ENCODE measurements at regions not wholly inside any gene's neighbourhood (a gene's known extent, or its start where the extent isn't known, plus 50 kb on each side); places are given as distances from the start of the nearest gene placed in this dataset.

- H3K9me3 ChIP-seq (replicated peaks; ENCODE audit: control insufficient read depth, insufficient read depth, low read length): peaks cover 1% of the 10 kb centered on the region
- DNase-seq (ENCODE audit: low read depth, low spot score) (no peak), FAIRE-seq (no peak)
- no peaks in the 10 kb centered on the region for H3K27me3 ChIP-seq (ENCODE audit: control insufficient read depth in 2 of 2, insufficient read depth in 2 of 2, low read length in 2 of 2)
- H3K27ac ChIP-seq (ENCODE audit: insufficient read depth, low read depth, low read length): no peak overlapping the region
- no peaks in the 10 kb centered on the region for H3K36me3 ChIP-seq (ENCODE audit: control insufficient read depth in 2 of 2, extremely low read depth in 1 of 2, insufficient read depth in 2 of 2, low read length in 2 of 2)
- H3K4me1 ChIP-seq (ENCODE audit: control insufficient read depth, extremely low read depth, insufficient read depth, low read length): no peaks in the 10 kb centered on the region
- no TSS peak for BruUV-seq (replicated peaks)
- H2AFZ ChIP-seq (ENCODE audit: low read depth, low read length): no peak overlapping the region
- POLR2A ChIA-PET: no interaction called here
- no peaks in the 10 kb centered on the region for H3K9me1 ChIP-seq (replicated peaks; ENCODE audit: control insufficient read depth, extremely low read depth, insufficient read depth, low read length)
- H4K20me1 ChIP-seq (replicated peaks; ENCODE audit: control insufficient read depth, extremely low read depth, insufficient read depth, low read length): no peaks in the 10 kb centered on the region
- TF ChIP-seq MYC (IDR thresholded peaks at IDR 0.05; ENCODE audit: low read depth, low read length): no peak
- TF ChIP-seq JUN (IDR thresholded peaks at IDR 0.05; ENCODE audit: borderline replicate concordance, insufficient read depth, insufficient read length, low read depth): no peak
- TF ChIP-seq, protein P1, sequence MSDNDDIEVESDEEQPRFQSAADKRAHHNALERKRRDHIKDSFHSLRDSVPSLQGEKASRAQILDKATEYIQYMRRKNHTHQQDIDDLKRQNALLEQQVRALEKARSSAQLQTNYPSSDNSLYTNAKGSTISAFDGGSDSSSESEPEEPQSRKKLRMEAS (IDR thresholded peaks at IDR 0.05; ENCODE audit: insufficient read depth, insufficient read length): no peak
- TF ChIP-seq EZH2 (IDR thresholded peaks at IDR 0.05; ENCODE audit: borderline replicate concordance, low read depth, low read length, severe bottlenecking): no peak
- TF ChIP-seq POLR2AphosphoS5 (IDR thresholded peaks at IDR 0.05; ENCODE audit: insufficient read depth, low read depth, low read length): no peak
- TF ChIP-seq FOS (IDR thresholded peaks at IDR 0.05; ENCODE audit: borderline replicate concordance, insufficient read depth, low read length): no peak
- no peak for TF ChIP-seq GATA2 (IDR thresholded peaks at IDR 0.05; ENCODE audit: insufficient read depth, insufficient read length, low read depth, low read length)
- no peak for TF ChIP-seq POLR2A (IDR thresholded peaks at IDR 0.05; ENCODE audit: low read depth, low read length)
- TF ChIP-seq, protein P2, sequence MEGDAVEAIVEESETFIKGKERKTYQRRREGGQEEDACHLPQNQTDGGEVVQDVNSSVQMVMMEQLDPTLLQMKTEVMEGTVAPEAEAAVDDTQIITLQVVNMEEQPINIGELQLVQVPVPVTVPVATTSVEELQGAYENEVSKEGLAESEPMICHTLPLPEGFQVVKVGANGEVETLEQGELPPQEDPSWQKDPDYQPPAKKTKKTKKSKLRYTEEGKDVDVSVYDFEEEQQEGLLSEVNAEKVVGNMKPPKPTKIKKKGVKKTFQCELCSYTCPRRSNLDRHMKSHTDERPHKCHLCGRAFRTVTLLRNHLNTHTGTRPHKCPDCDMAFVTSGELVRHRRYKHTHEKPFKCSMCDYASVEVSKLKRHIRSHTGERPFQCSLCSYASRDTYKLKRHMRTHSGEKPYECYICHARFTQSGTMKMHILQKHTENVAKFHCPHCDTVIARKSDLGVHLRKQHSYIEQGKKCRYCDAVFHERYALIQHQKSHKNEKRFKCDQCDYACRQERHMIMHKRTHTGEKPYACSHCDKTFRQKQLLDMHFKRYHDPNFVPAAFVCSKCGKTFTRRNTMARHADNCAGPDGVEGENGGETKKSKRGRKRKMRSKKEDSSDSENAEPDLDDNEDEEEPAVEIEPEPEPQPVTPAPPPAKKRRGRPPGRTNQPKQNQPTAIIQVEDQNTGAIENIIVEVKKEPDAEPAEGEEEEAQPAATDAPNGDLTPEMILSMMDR (IDR thresholded peaks at IDR 0.05; ENCODE audit: extremely low read depth in 1 of 2, insufficient read depth in 1 of 2, low read depth in 1 of 2, low read length in 2 of 2): no peak
- no peak overlapping the region for H3K9ac ChIP-seq (replicated peaks; ENCODE audit: extremely low read depth, insufficient read depth, low read length)
- intact Hi-C loops (cut with micrococcal nuclease) (no loop called here), dilution Hi-C loops (cut with MboI; ENCODE audit: extremely low pct_ligation_motif_present, low sequenced_read_pairs) (no loop called here)
- CTCF ChIA-PET: no interaction called here
- no peaks in the 10 kb centered on the region for H3K79me2 ChIP-seq (ENCODE audit: control insufficient read depth, insufficient read depth, low read length)
- H3K4me2 ChIP-seq (ENCODE audit: insufficient read depth, low read length): no peak overlapping the region
- H3K4me3 ChIP-seq (replicated peaks in 1 of 3; ENCODE audit: insufficient read depth in 1 of 3, low read depth in 1 of 3, low read length in 3 of 3): no peak overlapping the region
Observed at GRCh38 chr15:25587616-25588340, 149.0 kb upstream of the UBE3A start.
